Left renal pelvis (tissue), 4 donors: ENCODE measurements at regions not wholly inside any gene's neighbourhood (a gene's known extent, or its start where the extent isn't known, plus 50 kb on each side); places are given as distances from the start of the nearest gene placed in this dataset.
"Not testable (repeated sequence)": the region's sequence is repeated elsewhere in the genome, so short reads cannot be mapped to it uniquely, and the experiment has no call there.

ENCODE experiments used
- DNase-seq, 4 donors: peaks; one replicate each; pipeline ENCODE4 v3.0.0-alpha.2; 2013; ENCODE audit warnings: low read depth in 4 of 4, low spot score in 3 of 4

DNA sequence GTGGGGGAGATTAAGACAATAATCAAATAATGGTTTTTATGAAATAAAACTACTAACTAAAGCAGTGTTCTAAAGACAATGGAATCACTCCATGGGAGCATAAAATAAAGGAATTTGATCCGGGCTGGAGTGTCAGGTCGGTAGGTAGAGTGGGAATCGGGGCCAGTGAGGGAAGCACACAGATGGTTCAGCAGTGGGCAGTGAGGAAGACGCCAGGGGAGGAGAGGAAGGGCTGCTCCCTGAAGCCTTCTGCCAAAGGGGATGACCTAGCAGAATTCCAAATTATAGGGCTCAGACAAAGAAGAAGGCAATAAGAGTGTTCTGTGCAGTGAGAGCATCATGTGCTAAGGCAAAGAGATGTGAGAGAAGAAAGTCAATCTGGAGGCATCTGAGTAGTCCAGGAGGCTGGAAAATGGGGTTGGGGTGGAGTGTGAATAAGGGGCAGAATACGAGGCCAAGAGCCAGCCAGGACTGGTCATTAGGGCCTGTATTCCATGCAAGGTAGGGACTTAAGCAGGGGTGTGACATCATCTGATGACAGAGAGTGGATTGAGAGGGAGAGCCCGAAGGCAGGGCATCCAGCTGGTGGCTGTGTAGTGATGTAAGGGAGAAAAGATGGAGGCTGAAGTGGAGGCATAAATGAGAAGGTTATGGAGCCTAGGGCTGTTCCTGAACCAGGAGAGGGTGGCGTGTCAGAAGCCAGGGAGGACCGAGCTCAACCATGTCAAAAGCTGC is 137.6 kb downstream of the COPRS start:
- DNase-seq: no peak

- not testable (repeated sequence) for DNase-seq
Measured at GRCh38 chr17:31717251-31717650, 141.8 kb downstream of the COPRS start.

DNA sequence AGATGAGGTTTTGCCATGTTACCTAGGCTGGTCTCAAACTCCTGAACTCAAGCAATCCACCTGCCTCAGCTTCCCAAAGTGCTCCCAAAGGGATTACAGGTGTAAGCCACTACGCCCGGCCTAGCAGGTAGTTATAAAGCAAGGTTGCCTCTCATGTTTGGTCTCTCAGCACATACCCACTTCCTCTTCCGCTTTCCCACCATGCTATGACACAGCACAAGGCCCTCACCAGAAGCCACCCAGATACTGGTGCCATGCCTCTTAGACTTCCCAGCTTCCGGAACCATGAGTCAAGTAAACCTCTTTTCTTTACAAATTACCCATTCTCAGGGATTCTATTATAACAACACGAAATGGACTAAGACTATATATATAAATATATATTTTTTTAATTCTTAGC is 143.6 kb downstream of the COPRS start:
- DNase-seq: no peak

GRCh38 chr17:31704483-31704882 is 154.6 kb downstream of the COPRS start:
- no peak for DNase-seq

GRCh38 chr17:31702041-31702440 is 157.0 kb downstream of the COPRS start:
- no peak for DNase-seq

DNA sequence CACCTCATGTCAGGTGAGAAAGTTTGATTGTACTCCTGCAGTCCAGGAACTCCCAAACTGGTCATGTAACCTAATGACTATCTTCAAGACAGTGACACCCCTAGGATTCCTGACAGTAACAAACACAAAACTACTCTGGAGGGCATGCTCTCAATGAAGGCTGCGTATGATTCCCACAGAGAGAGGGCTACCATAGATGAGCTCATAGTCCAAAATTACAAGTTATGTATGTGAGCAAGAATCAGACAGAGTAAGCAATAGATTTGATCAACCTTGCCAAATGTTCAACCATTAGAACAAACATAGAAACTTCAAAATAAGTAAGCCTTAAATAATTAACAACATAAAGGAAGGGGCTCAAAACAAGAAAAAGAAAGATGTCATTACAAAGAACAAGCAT is 158.1 kb downstream of the COPRS start:
- no peak for DNase-seq

DNA sequence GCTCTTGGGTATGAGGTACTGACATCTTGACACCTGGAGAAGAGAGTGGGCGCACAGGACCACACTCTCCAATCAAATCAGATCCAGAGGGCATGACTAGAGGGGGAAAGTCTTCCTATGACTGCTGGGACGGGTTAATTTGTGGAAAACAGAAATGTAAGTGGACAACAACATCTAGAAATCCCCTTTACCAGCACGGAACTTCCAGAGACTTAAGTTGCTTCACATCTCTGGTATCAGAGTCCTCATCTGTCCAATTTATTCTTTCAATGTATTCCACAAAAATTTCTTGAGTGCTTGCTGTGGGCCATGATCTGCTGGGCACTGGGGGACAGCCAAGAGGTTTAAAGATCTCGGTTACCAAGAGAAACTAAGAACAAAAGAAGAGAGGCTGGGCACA is 159.2 kb downstream of the COPRS start:
- DNase-seq: no peak

DNA sequence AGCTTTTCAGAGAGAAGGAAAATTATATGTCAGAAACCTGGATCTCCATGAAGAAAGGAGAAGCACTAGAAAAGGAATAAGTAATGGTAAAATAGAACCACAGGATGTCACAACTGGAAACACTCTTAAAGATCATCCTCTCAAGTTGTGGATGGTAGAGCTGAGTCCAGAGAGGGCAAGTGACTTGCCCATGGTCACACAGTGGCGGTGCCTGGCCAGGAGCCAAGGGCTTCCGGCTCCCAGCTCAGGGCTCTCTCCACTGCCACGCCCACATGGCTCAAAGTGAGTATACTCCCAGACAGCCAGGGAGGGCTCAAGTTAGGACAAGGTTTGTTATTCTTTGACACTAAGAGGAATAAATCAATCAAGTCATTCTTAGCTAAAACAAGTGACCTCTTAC is 159.8 kb downstream of the COPRS start:
- no peak for DNase-seq

- DNase-seq: no peak
Measured at GRCh38 chr17:31698751-31699150, 160.3 kb downstream of the COPRS start.

GRCh38 chr17:31697838-31698237 is 161.2 kb downstream of the COPRS start:
- no peak for DNase-seq

DNA sequence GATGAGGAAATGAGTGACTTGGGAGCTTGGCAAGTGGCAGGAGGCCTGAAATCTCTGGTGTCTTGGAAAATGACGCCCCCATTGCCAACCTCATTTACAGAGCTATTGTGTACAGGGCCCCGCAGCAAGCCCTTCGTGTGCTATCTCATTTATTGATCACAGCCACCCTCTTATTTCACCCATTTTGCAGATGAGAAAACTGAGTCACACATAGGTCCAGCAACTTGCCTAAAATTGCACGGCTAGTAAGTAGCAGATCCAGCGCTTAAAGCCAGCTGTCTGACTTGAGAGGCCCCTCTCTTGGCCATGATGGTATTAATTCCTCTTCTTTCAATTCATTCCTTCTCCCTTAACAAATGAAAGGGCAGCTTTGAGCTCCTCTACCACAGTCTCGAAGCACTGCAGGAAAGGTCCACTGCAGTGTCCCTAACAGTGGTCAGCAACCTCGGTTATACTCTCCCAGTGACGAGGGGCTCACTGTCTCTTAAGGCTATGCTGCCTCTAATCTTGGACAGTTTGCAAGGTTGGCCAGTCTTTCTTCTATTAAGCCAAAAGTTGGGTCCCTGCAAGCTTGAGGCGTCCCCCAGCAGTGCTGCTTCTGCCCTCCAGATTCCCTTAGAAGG is 162.2 kb downstream of the COPRS start:
- no peak for DNase-seq

DNA sequence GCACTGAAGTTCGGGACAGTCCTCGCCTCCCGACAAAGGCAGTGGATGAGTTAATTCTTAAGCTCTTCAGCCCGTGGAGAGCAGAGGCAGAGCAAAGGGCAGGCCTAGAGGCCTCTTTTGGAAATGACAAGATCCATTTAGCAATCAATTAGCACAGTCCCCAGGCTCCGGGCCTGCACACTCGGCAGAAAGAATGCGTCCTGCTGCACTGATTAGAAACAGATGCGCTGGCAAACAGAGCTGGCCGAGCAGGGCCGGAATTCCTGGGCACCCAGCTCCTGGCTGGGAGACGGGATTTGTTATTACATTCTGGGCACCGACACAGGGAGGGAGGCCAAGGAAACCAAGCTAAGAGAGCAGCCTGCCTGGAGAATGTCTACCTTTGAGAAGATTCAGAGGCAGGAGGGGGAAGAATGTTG is 162.9 kb downstream of the COPRS start:
- peak; percentile 21 to 36 (median 27) for DNase-seq

GRCh38 chr17:31695456-31696090 is 163.5 kb downstream of the COPRS start:
- no peak for DNase-seq

GRCh38 chr17:31693433-31694220 is 165.4 kb downstream of the COPRS start:
- DNase-seq: no peak

DNA sequence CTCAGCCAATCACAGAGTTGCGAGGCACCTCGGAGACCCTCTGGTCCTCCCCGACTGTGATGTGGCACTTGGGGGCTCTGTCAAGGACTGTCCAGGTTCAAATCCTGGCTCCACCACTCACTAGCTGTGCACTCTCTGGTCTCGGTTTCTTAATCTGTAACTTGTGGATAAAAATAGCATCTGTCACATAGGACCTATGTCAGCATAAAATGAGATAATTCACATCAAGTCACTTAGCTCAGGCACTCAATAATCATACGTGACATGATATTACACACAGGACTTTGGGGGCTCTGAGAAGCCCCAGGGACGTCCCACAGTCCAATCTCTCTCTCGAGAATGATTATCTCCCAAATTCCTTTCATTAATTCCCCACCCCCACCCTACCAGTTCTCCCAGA is 166.4 kb downstream of the COPRS start:
- no peak for DNase-seq

- DNase-seq: no peak
Measured at GRCh38 chr17:31692027-31692426, 167.0 kb downstream of the COPRS start.

- DNase-seq: no peak
Measured at GRCh38 chr17:31691251-31691905, 167.7 kb downstream of the COPRS start.

DNA sequence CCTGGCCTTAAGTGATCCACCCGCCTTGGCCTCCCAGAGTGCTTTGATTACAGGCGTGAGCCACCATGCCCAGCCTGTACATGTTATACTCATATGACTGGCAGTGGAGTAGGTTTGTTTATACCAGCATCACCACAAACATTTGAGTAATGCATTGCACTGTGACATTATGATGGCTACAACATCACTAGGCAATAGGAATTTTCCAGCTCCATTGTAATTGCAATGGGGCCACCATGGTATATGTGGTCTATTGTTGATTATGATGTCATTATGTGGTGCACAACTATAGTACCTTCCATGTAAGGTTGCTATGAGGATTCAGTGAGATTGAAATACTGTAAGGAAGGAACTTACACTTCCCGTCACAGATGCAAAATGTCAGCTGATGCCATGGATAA is 168.9 kb downstream of the COPRS start:
- DNase-seq: no peak

GRCh38 chr17:31688701-31689100 is 170.3 kb downstream of the COPRS start:
- no peak for DNase-seq

DNA sequence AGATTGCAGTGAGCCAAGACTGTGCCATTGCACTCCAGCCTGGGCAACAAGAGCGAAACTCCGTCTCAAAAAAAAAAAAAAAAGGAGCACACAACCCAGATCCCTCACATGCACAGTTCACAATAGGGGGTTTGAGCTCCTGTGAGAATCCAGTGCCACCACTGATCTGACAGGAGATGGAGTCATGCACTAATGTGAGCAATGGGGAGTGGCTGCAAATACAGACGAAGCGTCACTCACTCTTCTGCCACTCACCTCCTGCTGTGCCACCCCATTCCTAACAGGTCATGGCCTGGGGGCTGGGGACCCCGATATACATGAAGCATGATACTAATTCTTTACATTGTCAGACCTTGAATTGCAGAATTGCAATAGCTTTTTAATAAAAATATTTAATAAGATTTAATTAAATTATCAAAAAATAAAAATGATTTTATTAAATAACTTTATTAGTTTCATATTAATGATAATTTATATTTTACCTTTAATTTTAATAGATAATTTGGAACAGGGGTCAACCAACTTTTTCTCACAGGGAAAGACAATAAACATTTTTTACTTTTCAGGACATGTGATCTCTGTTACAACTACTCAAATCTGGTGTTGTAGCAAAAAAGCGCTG is 171.4 kb downstream of the COPRS start:
- DNase-seq: no peak
